ENCODE measurements at regions not wholly inside any gene's neighbourhood (a gene's known extent, or its start where the extent isn't known, plus 50 kb on each side); places are given as distances from the start of the nearest gene placed in this dataset.

GRCh38 chr13:48161530-48162179 lies 66.8 kb upstream of the MED4 start (continued):
- TF ChIP-seq IRF2 (CRISPR knock-in tag; IDR thresholded peaks at IDR 0.05) (no peak), ZNF316 (IDR thresholded peaks at IDR 0.05) (no peak), KLF10 (CRISPR knock-in tag; IDR thresholded peaks at IDR 0.05) (no peak), E2F5 (CRISPR knock-in tag; IDR thresholded peaks at IDR 0.05) (no peak), TFE3 (CRISPR knock-in tag; IDR thresholded peaks at IDR 0.05) (no peak), ELF1 (tag; IDR thresholded peaks at IDR 0.05) (no peak), SMARCA4 (IDR thresholded peaks at IDR 0.05) (peak; percentile 51; the same call in 1 of the 2 replicates), ZSCAN29 (IDR thresholded peaks at IDR 0.05) (no peak), SRSF1 (IDR thresholded peaks at IDR 0.05; ENCODE audit: low read depth, low read length) (no peak), HDAC3 (IDR thresholded peaks at IDR 0.05; ENCODE audit: borderline replicate concordance, partially characterized antibody) (no peak), STAT5A (IDR thresholded peaks at IDR 0.05; ENCODE audit: borderline replicate concordance, low read length) (no peak), ZBTB12 (CRISPR knock-in tag; IDR thresholded peaks at IDR 0.05) (no peak), NCOR1 (IDR thresholded peaks at IDR 0.05) (peak; percentile 40; the same call in 1 of the 2 replicates), ZNF766 (CRISPR knock-in tag; conservative IDR thresholded peaks at IDR 0.05) (peak; percentile 36; the same call in 1 of the 2 replicates), CBX5 (IDR thresholded peaks at IDR 0.05; ENCODE audit: borderline replicate concordance, low read depth) (no peak), CREB1 (IDR thresholded peaks at IDR 0.05) (no peak), CREB1 (CRISPR knock-in tag; IDR thresholded peaks at IDR 0.05) (no peak), MAFK (IDR thresholded peaks at IDR 0.05; ENCODE audit: low read length) (no peak), TBL1XR1 (IDR thresholded peaks at IDR 0.05; ENCODE audit: low read length in 2 of 2) (no peak), MECOM (CRISPR knock-in tag; IDR thresholded peaks at IDR 0.05) (no peak), MNT (conservative IDR thresholded peaks at IDR 0.05) (no peak), PURB (CRISPR knock-in tag; IDR thresholded peaks at IDR 0.05; ENCODE audit: low read depth) (no peak), U2AF1 (optimal IDR thresholded peaks at IDR 0.05; ENCODE audit: low read depth, low read length) (no peak), POLR3G (IDR thresholded peaks at IDR 0.05; ENCODE audit: extremely low read depth, insufficient read length, insufficient replicate concordance) (no peak)
